HepG2 (cell line): ENCODE measurements at regions not wholly inside any gene's neighbourhood (a gene's known extent, or its start where the extent isn't known, plus 50 kb on each side); places are given as distances from the start of the nearest gene placed in this dataset.

Experiments
- ATAC-seq: fragments of 200-7000 bp; cut with Tn5 transposase; 3 replicates; pipeline ENCODE4 v1.9.1; 2020; ENCODE audit warnings: mild to moderate bottlenecking, moderate library complexity
- BruUV-seq: library from RNA; stranded (reverse); fragments of 400-500 nt; replicated peaks from 2 replicates; lab custom pipeline; 2021; lab: Mats Ljungman, UMichigan
- CTCF ChIA-PET: fragments of 300-600 bp; formaldehyde crosslinking; extraction: SDS; loops from one replicate; lab custom pipeline; 2021; ENCODE audit warnings: low total read pairs, inconsistent platforms, low intra/inter-chr PET ratio; lab: Yijun Ruan, JAX
- POLR2A ChIA-PET: fragments of 350-600 bp; sonication (Branson Sonifier 250); formaldehyde crosslinking; loops from one replicate; lab custom pipeline; 2020; ENCODE audit warnings: antibody characterized with exemption, inconsistent platforms; lab: Yijun Ruan, JAX
- DNase-seq: peaks from one replicate; pipeline ENCODE4 v3.0.0-alpha.2; 2015; ENCODE audit warnings: low spot score
- FAIRE-seq: peaks from 3 replicates; lab custom pipeline; 2011; peaks lifted over from hg19 to GRCh38; lab: Jason Lieb, UNC
- H2AFZ ChIP-seq: one replicate; pipeline ENCODE4 v1.6.1; 2011; ENCODE audit warnings: low read length, inconsistent platforms
- H3K27ac ChIP-seq: fragments of 300-600 bp; 3 replicates; pipeline ENCODE4 v1.8.0; 2011; ENCODE audit warnings: mixed run types, mild to moderate bottlenecking, mixed read lengths, low read length, inconsistent platforms; ENCODE audit not compliant: insufficient read depth; ENCODE audit errors: extremely low read length
- H3K27me3 ChIP-seq, 2 experiments: fragments of 200-600 bp in 1 of 2; 2 replicates in 1 of 2; 3 replicates in 1 of 2; pipeline versions ENCODE4 v1.6.0 to v1.8.0; 2011; ENCODE audit warnings: low read length in 2 of 2, mild to moderate bottlenecking in 2 of 2, moderate library complexity in 2 of 2, inconsistent platforms in 1 of 2; ENCODE audit not compliant: insufficient read depth in 2 of 2, control insufficient read depth in 1 of 2
- H3K36me3 ChIP-seq, 2 experiments: fragments of 200-600 bp in 1 of 2; replicated peaks in 1 of 2; 2 replicates in 1 of 2; 3 replicates in 1 of 2; pipeline versions ENCODE4 v1.5.1 to v1.8.0; 2011; ENCODE audit warnings: low read length in 2 of 2, inconsistent platforms in 1 of 2; ENCODE audit not compliant: insufficient read depth in 2 of 2, control insufficient read depth in 1 of 2
- H3K4me1 ChIP-seq: 2 replicates; pipeline ENCODE4 v1.5.1; 2012; ENCODE audit warnings: low read length, inconsistent platforms; ENCODE audit not compliant: insufficient read depth
- H3K4me2 ChIP-seq: 2 replicates; pipeline ENCODE4 v1.6.0; 2011; ENCODE audit warnings: low read depth, low read length, inconsistent platforms
- H3K4me3 ChIP-seq, 3 experiments: fragments of 200-600 bp in 1 of 3; sonication (generic), shearing (Covaris generic) in 1 of 3; replicated peaks in 1 of 3; 2 replicates each; pipeline ENCODE4 v1.5.1; 2011 to 2016; ENCODE audit warnings: low read length in 3 of 3, inconsistent platforms in 2 of 3, low read depth in 2 of 3, mild to moderate bottlenecking in 2 of 3, control low read depth in 1 of 3, mixed read lengths in 1 of 3; ENCODE audit not compliant: insufficient read depth in 1 of 3
- H3K79me2 ChIP-seq: one replicate; pipeline ENCODE4 v1.6.1; 2011; ENCODE audit warnings: low read length, inconsistent platforms; ENCODE audit not compliant: insufficient read depth
- H3K9ac ChIP-seq: 2 replicates; pipeline ENCODE4 v1.6.0; 2011; ENCODE audit warnings: mild to moderate bottlenecking, low read depth, low read length, inconsistent platforms; ENCODE audit not compliant: insufficient read depth
- H3K9me3 ChIP-seq: 2 replicates; pipeline ENCODE4 v1.5.1; 2012; ENCODE audit warnings: mild to moderate bottlenecking, low read length
- H4K20me1 ChIP-seq: 2 replicates; pipeline ENCODE4 v1.6.0; 2011; ENCODE audit warnings: inconsistent platforms, mild to moderate bottlenecking, low read length, moderate library complexity; ENCODE audit not compliant: insufficient read depth
- CCAR2 ChIP-seq: fragments of 200-400 bp; formaldehyde crosslinking; optimal IDR thresholded peaks from 2 replicates; pipeline ENCODE3; 2018; ENCODE audit warnings: low read depth, mild to moderate bottlenecking, low read length, moderate library complexity
- CREM ChIP-seq, 2 experiments: sonication (generic) in 1 of 2; formaldehyde crosslinking in 1 of 2; IDR thresholded peaks; 2 replicates each; pipeline versions ENCODE4 v1.4.0 to v1.6.1; 2016 to 2020; ENCODE audit warnings: antibody characterized with exemption in 1 of 2, mild to moderate bottlenecking in 1 of 2, missing genetic modification reagents in 1 of 2
- EP300 ChIP-seq, 3 experiments: sonication (generic) in 1 of 3; formaldehyde crosslinking in 1 of 3; IDR thresholded peaks; 2 replicates each; pipeline versions ENCODE4 v1.5.1 to v1.6.1; 2011 to 2020; ENCODE audit warnings: low read depth in 2 of 3, low read length in 2 of 3, borderline replicate concordance in 1 of 3, improper control_type of control experiment in 1 of 3, mild to moderate bottlenecking in 1 of 3, missing genetic modification reagents in 1 of 3, moderate library complexity in 1 of 3
- NFIB ChIP-seq: sonication (generic); formaldehyde crosslinking; IDR thresholded peaks from 2 replicates; pipeline ENCODE4 v1.9.0; 2021; ENCODE audit warnings: missing genetic modification reagents, mild to moderate bottlenecking, borderline replicate concordance
- PAF1 ChIP-seq: IDR thresholded peaks from 2 replicates; pipeline ENCODE4 v1.6.1; 2016; ENCODE audit warnings: missing genetic modification reagents, missing compliant biosample characterization
- PRPF4 ChIP-seq: fragments of 200-400 bp; formaldehyde crosslinking; IDR thresholded peaks from 2 replicates; pipeline ENCODE4 v1.6.1; 2016; ENCODE audit warnings: low read length, low read depth; ENCODE audit not compliant: poor library complexity, severe bottlenecking
- RORA ChIP-seq: sonication (generic); formaldehyde crosslinking; IDR thresholded peaks from 2 replicates; pipeline ENCODE4 v1.5.0; 2020; ENCODE audit warnings: mild to moderate bottlenecking, missing genetic modification reagents, moderate library complexity
- ZFX ChIP-seq: sonication (generic); formaldehyde crosslinking; IDR thresholded peaks from 2 replicates; pipeline ENCODE4 v1.4.0; 2020; ENCODE audit warnings: mild to moderate bottlenecking, low read depth, missing genetic modification reagents, moderate library complexity
- ZNF12 ChIP-seq: sonication (generic); formaldehyde crosslinking; IDR thresholded peaks from 2 replicates; pipeline ENCODE4 v1.5.0; 2020; ENCODE audit warnings: missing genetic modification reagents
- ZNF329 ChIP-seq: sonication (generic); formaldehyde crosslinking; IDR thresholded peaks from 2 replicates; pipeline ENCODE4 v1.9.0; 2021; ENCODE audit warnings: low read depth, mild to moderate bottlenecking, missing genetic modification reagents
- ZNF614 ChIP-seq: IDR thresholded peaks from 2 replicates; pipeline ENCODE4 v1.6.1; 2018; ENCODE audit warnings: missing biosample characterization, missing genetic modification reagents, inconsistent platforms, borderline replicate concordance
- ZNF776 ChIP-seq: sonication (generic); formaldehyde crosslinking; IDR thresholded peaks from 2 replicates; pipeline ENCODE4 v1.4.0; 2020; ENCODE audit warnings: mild to moderate bottlenecking, missing genetic modification reagents
- ZSCAN29 ChIP-seq: sonication (generic); formaldehyde crosslinking; conservative IDR thresholded peaks from 2 replicates; pipeline ENCODE4 v1.4.0; 2020; ENCODE audit warnings: mild to moderate bottlenecking, missing genetic modification reagents
- WGBS: methylation state at CpG from one replicate; pipeline ENCODE4 v1.1.6; 2017; ENCODE audit warnings: low lambda C conversion rate; 5-methylcytosine and 5-hydroxymethylcytosine counted together
- in situ Hi-C: cut with HindIII; loops from 2 replicates; pipeline ENCODE4 v1.10.0; 2017; ENCODE audit warnings: low pct_unique_long_range_greater_than_20kb; ENCODE audit not compliant: extremely low pct_ligation_motif_present
- intact Hi-C: fragments of 100-400 bp; cut with micrococcal nuclease; formaldehyde crosslinking; loops from one replicate; pipeline ENCODE4 v1.10.0; 2022; ENCODE audit not compliant: unreplicated experiment
- TF ChIP-seq, protein P1 (sequence below): sonication (generic); formaldehyde crosslinking; IDR thresholded peaks from 2 replicates; pipeline ENCODE4 v1.8.0; 2022; ENCODE audit warnings: missing genetic modification reagents, mild to moderate bottlenecking, inconsistent platforms, borderline replicate concordance
- TF ChIP-seq, protein P2 (sequence below): sonication (generic); formaldehyde crosslinking; IDR thresholded peaks from 2 replicates; pipeline ENCODE4 v1.4.0; 2020; ENCODE audit warnings: missing genetic modification reagents

DNA sequence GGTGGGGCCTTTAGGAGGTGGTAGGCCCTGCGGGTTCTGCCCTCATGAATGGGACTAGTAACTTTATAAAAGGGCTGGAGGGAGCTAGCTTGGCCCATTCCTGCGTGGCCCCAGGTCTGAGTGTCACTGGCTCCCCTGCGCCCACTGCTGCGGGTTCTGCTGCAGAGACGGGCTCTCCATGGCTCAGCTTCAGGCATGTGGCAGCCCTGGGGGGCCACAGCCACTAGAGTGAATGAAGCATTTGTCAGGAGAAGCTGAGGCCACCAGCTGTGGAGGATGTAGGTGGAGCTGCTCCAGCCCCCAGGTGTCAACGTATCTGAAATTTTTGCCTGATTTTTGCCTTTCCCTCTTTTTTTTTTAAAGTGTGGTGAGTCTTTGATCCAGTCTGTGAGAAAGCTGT is 119.1 kb downstream of the SOX1 start:
- CTCF ChIA-PET = no interaction called here
- ATAC-seq = no peak
- peaks cover 2 to 11% of the 10 kb centered on the region in 2 experiments; a peak in 3 of 5 replicates for H3K27me3 ChIP-seq

More for the DNA sequence above, 119.1 kb downstream of the SOX1 start:
- Histone ChIP-seq H4K20me1 (no peaks in the 10 kb centered on the region), H3K9me3 (no peaks in the 10 kb centered on the region), H3K79me2 (no peaks in the 10 kb centered on the region), H3K36me3 (no peaks in the 10 kb centered on the region), H2AFZ (no peak overlapping the region), H3K4me2 (no peak overlapping the region), H3K27ac (no peak overlapping the region), H3K9ac (no peak overlapping the region), H3K4me3 (no peak overlapping the region), H3K4me1 (no peaks in the 10 kb centered on the region)
- POLR2A ChIA-PET = no interaction called here
- BruUV-seq = no TSS peak
- FAIRE-seq (no peak), DNase-seq (no peak)
- TF ChIP-seq ZNF12 (no peak), ZSCAN29 (CRISPR knock-in tag) (no peak), CCAR2 (no peak), ZFX (CRISPR knock-in tag) (no peak), PAF1 (no peak), ZNF776 (CRISPR knock-in tag) (no peak), ZNF329 (CRISPR knock-in tag) (no peak), ZNF614 (CRISPR knock-in tag) (no peak), CREM (IDR thresholded peaks at IDR 0.05) (no peak), CREM (CRISPR knock-in tag; IDR thresholded peaks at IDR 0.05) (no peak), EP300 (IDR thresholded peaks at IDR 0.05; ENCODE audit: low read depth in 2 of 2, low read length in 2 of 2) (no peak), EP300 (CRISPR knock-in tag; IDR thresholded peaks at IDR 0.05; ENCODE audit: borderline replicate concordance) (no peak), NFIB (CRISPR knock-in tag) (no peak), PRPF4 (no peak), RORA (CRISPR knock-in tag) (no peak)
- TF ChIP-seq, protein P1, sequence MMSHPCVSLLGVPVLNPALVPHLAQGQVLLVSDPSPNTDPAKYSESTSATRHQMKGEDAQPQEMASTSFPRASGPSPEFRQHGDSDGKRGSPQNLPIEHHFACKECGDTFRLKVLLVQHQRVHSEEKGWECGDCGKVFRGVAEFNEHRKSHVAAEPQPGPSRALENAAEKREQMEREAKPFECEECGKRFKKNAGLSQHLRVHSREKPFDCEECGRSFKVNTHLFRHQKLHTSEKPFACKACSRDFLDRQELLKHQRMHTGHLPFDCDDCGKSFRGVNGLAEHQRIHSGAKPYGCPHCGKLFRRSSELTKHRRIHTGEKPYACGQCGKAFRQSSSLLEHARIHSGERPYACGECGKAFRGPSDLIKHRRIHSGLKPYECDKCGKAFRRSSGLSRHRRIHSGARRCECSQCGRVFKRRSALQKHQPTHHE (CRISPR knock-in tag) = no peak
- TF ChIP-seq, protein P2, sequence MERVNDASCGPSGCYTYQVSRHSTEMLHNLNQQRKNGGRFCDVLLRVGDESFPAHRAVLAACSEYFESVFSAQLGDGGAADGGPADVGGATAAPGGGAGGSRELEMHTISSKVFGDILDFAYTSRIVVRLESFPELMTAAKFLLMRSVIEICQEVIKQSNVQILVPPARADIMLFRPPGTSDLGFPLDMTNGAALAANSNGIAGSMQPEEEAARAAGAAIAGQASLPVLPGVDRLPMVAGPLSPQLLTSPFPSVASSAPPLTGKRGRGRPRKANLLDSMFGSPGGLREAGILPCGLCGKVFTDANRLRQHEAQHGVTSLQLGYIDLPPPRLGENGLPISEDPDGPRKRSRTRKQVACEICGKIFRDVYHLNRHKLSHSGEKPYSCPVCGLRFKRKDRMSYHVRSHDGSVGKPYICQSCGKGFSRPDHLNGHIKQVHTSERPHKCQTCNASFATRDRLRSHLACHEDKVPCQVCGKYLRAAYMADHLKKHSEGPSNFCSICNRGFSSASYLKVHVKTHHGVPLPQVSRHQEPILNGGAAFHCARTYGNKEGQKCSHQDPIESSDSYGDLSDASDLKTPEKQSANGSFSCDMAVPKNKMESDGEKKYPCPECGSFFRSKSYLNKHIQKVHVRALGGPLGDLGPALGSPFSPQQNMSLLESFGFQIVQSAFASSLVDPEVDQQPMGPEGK (CRISPR knock-in tag) = no peak
- intact Hi-C loops = no loop called here
- in situ Hi-C loops = no loop called here
- WGBS = 20% methylated on average over 4 of the region's 6 CpGs
